ENCODE measurements at regions not wholly inside any gene's neighbourhood (a gene's known extent, or its start where the extent isn't known, plus 50 kb on each side); places are given as distances from the start of the nearest gene placed in this dataset.

- no peak for TF ChIP-seq NELFE (IDR thresholded peaks at IDR 0.05; ENCODE audit: insufficient read depth, insufficient read length)
- TF ChIP-seq NFYB (IDR thresholded peaks at IDR 0.05; ENCODE audit: extremely low read depth, insufficient read length): no peak
- TF ChIP-seq BRF1 (IDR thresholded peaks at IDR 0.05; ENCODE audit: borderline replicate concordance, extremely low read depth, insufficient read length): no peak
These were observed 545.0 kb downstream of the SI start (continued) for GRCh38 chr3:164533275-164533674.

- Histone ChIP-seq H2AFZ (ENCODE audit: low read depth, low read length) (no peak overlapping the region), H3K9me3 (replicated peaks; ENCODE audit: control insufficient read depth, insufficient read depth, low read depth, low read length) (no peaks in the 10 kb centered on the region), H3K36me3 (ENCODE audit: control insufficient read depth, insufficient read depth, low read length) (no peaks in the 10 kb centered on the region), H3K27me3 (ENCODE audit: control insufficient read depth in 2 of 2, insufficient read depth in 2 of 2, low read length in 2 of 2) (no peaks in the 10 kb centered on the region), H3K4me1 (replicated peaks in 1 of 2; ENCODE audit: control insufficient read depth in 2 of 2, insufficient read depth in 2 of 2, low read length in 2 of 2) (no peaks in the 10 kb centered on the region), H3K79me2 (ENCODE audit: control insufficient read depth, insufficient read depth, low read length) (no peaks in the 10 kb centered on the region), H4K20me1 (replicated peaks; ENCODE audit: control insufficient read depth, insufficient read depth, low read length) (no peaks in the 10 kb centered on the region), H3K9ac (ENCODE audit: insufficient read depth in 1 of 2, low read depth in 2 of 2, low read length in 2 of 2) (no peak overlapping the region), H3K4me3 (no peak overlapping the region), H3K9me1 (ENCODE audit: control insufficient read depth, insufficient read depth, low read length) (no peaks in the 10 kb centered on the region), H3K27ac (ENCODE audit: extremely low read depth, low read depth, low read length) (no peak overlapping the region), H3K4me2 (ENCODE audit: insufficient read depth, low read length) (no peak overlapping the region)
- in situ Hi-C loops (cut with MboI): no loop called here
- no peak for DNase-seq (ENCODE audit: extremely low read depth in 1 of 4, low spot score in 3 of 4)
- no TSS peak for BruUV-seq (replicated peaks)
- ATAC-seq: no peak
- intact Hi-C loops (cut with micrococcal nuclease): no loop called here
- POLR2A ChIA-PET: no interaction called here
- WGBS (ENCODE audit: insufficient coverage, low coverage, missing lambda C conversion rate): 0% methylated on average over 2 of the region's 2 CpGs
- CTCF ChIA-PET (ENCODE audit: low intra/inter-chr PET ratio): no interaction called here
- TF ChIP-seq IFI16 (CRISPR knock-in tag; IDR thresholded peaks at IDR 0.05): no peak
- TF ChIP-seq ETS1 (conservative IDR thresholded peaks at IDR 0.05; ENCODE audit: control insufficient read depth, low read depth, low read length): no peak
- TF ChIP-seq REST (IDR thresholded peaks at IDR 0.05; ENCODE audit: borderline replicate concordance): no peak
- no peak for TF ChIP-seq REST (CRISPR knock-in tag; IDR thresholded peaks at IDR 0.05; ENCODE audit: low read depth)
- no peak for FAIRE-seq
These were observed 552.0 kb downstream of the SI start for GRCh38 chr3:164526250-164526649.
